ENCODE measurements at regions not wholly inside any gene's neighbourhood (a gene's known extent, or its start where the extent isn't known, plus 50 kb on each side); places are given as distances from the start of the nearest gene placed in this dataset.

- POLR2A ChIA-PET, result no interaction called here
- no peak for DNase-seq (ENCODE audit: low read depth, low spot score)
- Histone ChIP-seq H3K27ac (ENCODE audit: low read depth, low read length) (no peak overlapping the region), H3K27me3 (ENCODE audit: control insufficient read depth, insufficient read depth, low read length) (no peaks in the 10 kb centered on the region), H3K4me3 (ENCODE audit: low read depth, low read length) (no peak overlapping the region), H3K9me3 (ENCODE audit: control insufficient read depth, insufficient read depth, low read length) (peaks cover 25% of the 10 kb centered on the region)
- CTCF ChIA-PET, result no interaction called here
- TF ChIP-seq CTCF (IDR thresholded peaks at IDR 0.05; ENCODE audit: low read depth, low read length), result no peak
Observed at GRCh38 chr11:133621611-133622010, 89.3 kb upstream of the OPCML start.

- Histone ChIP-seq H3K27me3 (ENCODE audit: control insufficient read depth, insufficient read depth, low read length) (no peaks in the 10 kb centered on the region), H3K4me3 (ENCODE audit: low read depth, low read length) (no peak overlapping the region), H3K9me3 (ENCODE audit: control insufficient read depth, insufficient read depth, low read length) (peaks cover 22% of the 10 kb centered on the region), H3K27ac (ENCODE audit: low read depth, low read length) (no peak overlapping the region)
- CTCF ChIA-PET, result no interaction called here
- TF ChIP-seq CTCF (IDR thresholded peaks at IDR 0.05; ENCODE audit: low read depth, low read length), result no peak
- no peak for DNase-seq (ENCODE audit: low read depth, low spot score)
- POLR2A ChIA-PET, result no interaction called here
Observed at GRCh38 chr11:133619973-133620372, 87.7 kb upstream of the OPCML start.

- no peak for TF ChIP-seq CTCF (IDR thresholded peaks at IDR 0.05; ENCODE audit: low read depth, low read length)
- no peak overlapping the region for H3K4me3 ChIP-seq (ENCODE audit: low read depth, low read length)
- CTCF ChIA-PET, result no interaction called here
- DNase-seq (ENCODE audit: low read depth, low spot score), result no peak
- peaks cover 22% of the 10 kb centered on the region for H3K9me3 ChIP-seq (ENCODE audit: control insufficient read depth, insufficient read depth, low read length)
- POLR2A ChIA-PET, result no interaction called here
- H3K27ac ChIP-seq (ENCODE audit: low read depth, low read length), result no peak overlapping the region
- H3K27me3 ChIP-seq (ENCODE audit: control insufficient read depth, insufficient read depth, low read length), result no peaks in the 10 kb centered on the region
Observed at GRCh38 chr11:133619397-133619796, 87.1 kb upstream of the OPCML start.

GRCh38 chr11:133618544-133618943, 86.2 kb upstream of the OPCML start:
- Histone ChIP-seq H3K27me3 (ENCODE audit: control insufficient read depth, insufficient read depth, low read length) (no peaks in the 10 kb centered on the region), H3K4me3 (ENCODE audit: low read depth, low read length) (no peak overlapping the region), H3K27ac (ENCODE audit: low read depth, low read length) (no peak overlapping the region), H3K9me3 (ENCODE audit: control insufficient read depth, insufficient read depth, low read length) (peaks cover 23% of the 10 kb centered on the region)
- no peak for TF ChIP-seq CTCF (IDR thresholded peaks at IDR 0.05; ENCODE audit: low read depth, low read length)
- no peak for DNase-seq (ENCODE audit: low read depth, low spot score)
- ChIA-PET POLR2A (no interaction called here), CTCF (no interaction called here)

GRCh38 chr11:133608496-133608895, 76.2 kb upstream of the OPCML start:
- ChIA-PET CTCF (no interaction called here), POLR2A (no interaction called here)
- Histone ChIP-seq H3K4me3 (ENCODE audit: low read depth, low read length) (no peak overlapping the region), H3K27me3 (ENCODE audit: control insufficient read depth, insufficient read depth, low read length) (no peaks in the 10 kb centered on the region), H3K27ac (ENCODE audit: low read depth, low read length) (no peak overlapping the region), H3K9me3 (ENCODE audit: control insufficient read depth, insufficient read depth, low read length) (peaks cover 42% of the 10 kb centered on the region; the same call in 1 of the 2 replicates)
- DNase-seq (ENCODE audit: low read depth, low spot score), result no peak
- no peak for TF ChIP-seq CTCF (IDR thresholded peaks at IDR 0.05; ENCODE audit: low read depth, low read length)
